Panc1 (cell line): ENCODE measurements at regions not wholly inside any gene's neighbourhood (a gene's known extent, or its start where the extent isn't known, plus 50 kb on each side); places are given as distances from the start of the nearest gene placed in this dataset.
"Not testable (repeated sequence)": the region's sequence is repeated elsewhere in the genome, so short reads cannot be mapped to it uniquely, and the experiment has no call there.

Source experiments
- ATAC-seq: fragments of 200-7000 bp; cut with Tn5 transposase; 2 replicates; pipeline ENCODE4 v1.9.1; 2020; ENCODE audit warnings: mild to moderate bottlenecking, moderate library complexity
- BruUV-seq: library from RNA; stranded (reverse); fragments of 400-500 nt; replicated peaks from 2 replicates; lab custom pipeline; 2021; lab: Mats Ljungman, UMichigan
- CTCF ChIA-PET: fragments of 300-600 bp; sonication (Branson Sonifier 250); formaldehyde crosslinking; loops from one replicate; lab custom pipeline; 2022; ENCODE audit warnings: antibody characterized with exemption; lab: Charles Lee
- POLR2A ChIA-PET: fragments of 300-600 bp; sonication (Branson Sonifier 250); formaldehyde crosslinking; loops from one replicate; lab custom pipeline; 2022; ENCODE audit warnings: antibody characterized with exemption; lab: Charles Lee
- DNase-seq: peaks from one replicate; pipeline ENCODE4 v3.0.0-alpha.2; 2010; ENCODE audit warnings: low read depth, low spot score
- H3K27ac ChIP-seq: 2 replicates; pipeline ENCODE4 v1.5.1; 2011; ENCODE audit warnings: mild to moderate bottlenecking, low read length, inconsistent platforms
- H3K27me3 ChIP-seq: fragments of 200-500 bp; sonication (Bioruptor generic); 2 replicates; pipeline ENCODE4 v1.6.0; 2014; ENCODE audit warnings: low read length, inconsistent platforms; ENCODE audit not compliant: control insufficient read depth, insufficient read depth
- H3K36me3 ChIP-seq: fragments of 200-500 bp; sonication (Bioruptor generic); 2 replicates; pipeline ENCODE4 v1.5.1; 2014; ENCODE audit warnings: inconsistent platforms, mild to moderate bottlenecking, low read length, moderate library complexity; ENCODE audit not compliant: control insufficient read depth, insufficient read depth
- H3K4me1 ChIP-seq: 2 replicates; pipeline ENCODE4 v1.5.1; 2011; ENCODE audit warnings: inconsistent platforms, mild to moderate bottlenecking, low read length, moderate library complexity; ENCODE audit not compliant: control insufficient read depth, insufficient read depth
- H3K4me3 ChIP-seq, 2 experiments: 2 replicates each; pipeline ENCODE4 v1.5.1; 2011 to 2012; ENCODE audit warnings: low read depth in 2 of 2, low read length in 2 of 2, mild to moderate bottlenecking in 2 of 2, inconsistent platforms in 1 of 2, moderate library complexity in 1 of 2
- H3K9me3 ChIP-seq: fragments of 200-500 bp; sonication (Bioruptor generic); 2 replicates; pipeline ENCODE4 v1.5.1; 2014; ENCODE audit warnings: low read depth, mild to moderate bottlenecking, inconsistent platforms, low read length, moderate library complexity; ENCODE audit not compliant: control insufficient read depth, insufficient read depth
- in situ Hi-C: cut with HindIII; loops from 2 replicates; pipeline ENCODE4 v1.10.0; 2016; ENCODE audit warnings: low sequenced_read_pairs, low pct_unique_long_range_greater_than_20kb
- intact Hi-C: fragments of 100-400 bp; cut with micrococcal nuclease; formaldehyde crosslinking; loops from one replicate; pipeline ENCODE4 v1.10.0; 2022; ENCODE audit not compliant: unreplicated experiment

DNA sequence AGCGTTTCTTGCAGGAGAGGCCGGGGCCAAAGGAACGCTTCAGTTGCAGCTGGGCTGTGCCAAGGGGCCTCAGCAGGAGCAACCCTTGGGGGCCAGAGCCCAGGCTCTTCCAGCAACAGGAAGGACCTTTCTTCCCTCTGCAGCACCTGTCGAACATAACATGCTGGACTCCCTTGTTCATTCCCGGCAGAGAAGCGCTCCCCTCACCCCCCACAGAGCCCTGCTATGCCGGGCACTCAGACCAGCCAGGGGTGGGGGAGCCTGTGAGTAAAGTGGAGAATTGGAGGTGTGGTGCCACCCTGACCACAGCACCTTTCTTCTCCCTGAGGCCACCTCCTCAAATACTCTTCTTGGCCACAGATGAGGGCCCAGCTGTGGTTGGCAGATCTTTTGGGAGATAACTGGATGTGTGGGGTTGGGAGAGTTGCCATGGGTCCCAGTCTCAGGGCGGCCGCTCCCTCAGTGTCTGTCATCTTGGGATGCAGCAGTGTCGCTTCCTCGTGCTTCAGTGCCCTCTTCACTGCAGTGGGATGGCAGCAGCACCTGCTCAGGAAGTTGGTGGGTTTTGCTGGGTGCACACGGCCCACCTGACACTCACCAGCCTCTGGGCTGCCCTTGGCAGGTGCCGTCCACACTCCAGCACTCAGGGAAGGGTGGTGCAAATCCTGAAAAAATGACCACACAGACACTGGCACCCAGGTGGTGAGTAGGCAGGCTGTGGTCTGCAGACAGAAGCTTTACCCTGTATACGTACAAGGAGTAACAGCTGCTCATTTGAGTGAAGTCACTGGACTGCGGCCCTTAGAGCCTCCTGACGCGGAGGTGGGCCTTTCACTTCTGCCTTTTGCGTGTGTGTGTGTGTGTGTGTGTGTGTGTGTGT, 67.5 kb downstream of the NPIPB11 start:
- DNase-seq, intact Hi-C loops, CTCF ChIA-PET, H3K27ac ChIP-seq, in situ Hi-C loops, H3K27me3 ChIP-seq, POLR2A ChIA-PET, H3K4me1 ChIP-seq, ATAC-seq, H3K4me3 ChIP-seq, BruUV-seq, H3K36me3 ChIP-seq, H3K9me3 ChIP-seq: not testable (repeated sequence)

DNA sequence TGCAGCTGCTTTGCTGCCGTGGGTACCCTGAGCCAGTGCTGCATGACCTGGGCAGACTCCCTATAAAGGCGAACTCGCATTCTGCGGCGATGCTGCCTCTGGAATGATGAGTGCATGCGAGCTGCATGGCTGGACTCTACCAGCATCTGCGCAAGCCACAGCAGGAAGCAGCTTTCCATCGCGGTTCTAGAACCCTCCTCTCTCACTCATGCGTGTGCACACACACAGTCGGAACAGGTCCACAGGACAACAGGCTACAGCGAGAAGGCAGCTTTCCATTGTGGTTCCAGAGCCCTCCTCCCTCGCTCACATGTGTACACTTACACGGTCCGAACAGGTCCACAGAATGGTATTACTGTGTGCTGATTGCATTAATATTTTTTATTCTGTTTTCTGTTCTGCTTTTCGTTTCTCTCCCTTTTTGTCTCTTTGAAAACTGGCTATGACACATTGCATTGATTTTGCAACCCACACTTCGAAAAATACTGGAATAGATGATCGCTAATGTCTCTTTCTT, 69.1 kb downstream of the NPIPB11 start:
- intact Hi-C loops, ATAC-seq: not testable (repeated sequence)

DNA sequence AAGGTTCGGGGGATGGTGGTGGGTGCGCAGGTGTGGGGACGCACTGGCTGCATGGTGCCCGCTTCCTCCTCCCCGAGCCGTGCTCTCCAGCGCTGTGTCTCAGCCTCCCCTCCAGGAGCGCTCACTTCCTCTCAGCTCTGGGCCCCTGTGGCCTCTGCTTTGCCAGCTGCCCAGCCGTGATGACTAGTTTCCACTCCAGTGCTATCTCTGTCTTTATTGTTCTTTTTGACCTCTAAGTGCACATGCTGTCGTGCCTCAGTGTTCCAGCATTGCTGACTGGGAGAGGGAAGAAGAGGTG, 71.0 kb downstream of the NPIPB11 start:
- ATAC-seq, DNase-seq, intact Hi-C loops, BruUV-seq, H3K27me3 ChIP-seq, POLR2A ChIA-PET, H3K27ac ChIP-seq, H3K36me3 ChIP-seq, CTCF ChIA-PET, H3K9me3 ChIP-seq, H3K4me1 ChIP-seq, in situ Hi-C loops, H3K4me3 ChIP-seq: not testable (repeated sequence)

More for the DNA sequence above, 69.1 kb downstream of the NPIPB11 start:
- H3K36me3 ChIP-seq, H3K9me3 ChIP-seq, H3K4me1 ChIP-seq, in situ Hi-C loops, CTCF ChIA-PET, POLR2A ChIA-PET, H3K27ac ChIP-seq, DNase-seq, BruUV-seq, H3K4me3 ChIP-seq, H3K27me3 ChIP-seq: not testable (repeated sequence)

DNA sequence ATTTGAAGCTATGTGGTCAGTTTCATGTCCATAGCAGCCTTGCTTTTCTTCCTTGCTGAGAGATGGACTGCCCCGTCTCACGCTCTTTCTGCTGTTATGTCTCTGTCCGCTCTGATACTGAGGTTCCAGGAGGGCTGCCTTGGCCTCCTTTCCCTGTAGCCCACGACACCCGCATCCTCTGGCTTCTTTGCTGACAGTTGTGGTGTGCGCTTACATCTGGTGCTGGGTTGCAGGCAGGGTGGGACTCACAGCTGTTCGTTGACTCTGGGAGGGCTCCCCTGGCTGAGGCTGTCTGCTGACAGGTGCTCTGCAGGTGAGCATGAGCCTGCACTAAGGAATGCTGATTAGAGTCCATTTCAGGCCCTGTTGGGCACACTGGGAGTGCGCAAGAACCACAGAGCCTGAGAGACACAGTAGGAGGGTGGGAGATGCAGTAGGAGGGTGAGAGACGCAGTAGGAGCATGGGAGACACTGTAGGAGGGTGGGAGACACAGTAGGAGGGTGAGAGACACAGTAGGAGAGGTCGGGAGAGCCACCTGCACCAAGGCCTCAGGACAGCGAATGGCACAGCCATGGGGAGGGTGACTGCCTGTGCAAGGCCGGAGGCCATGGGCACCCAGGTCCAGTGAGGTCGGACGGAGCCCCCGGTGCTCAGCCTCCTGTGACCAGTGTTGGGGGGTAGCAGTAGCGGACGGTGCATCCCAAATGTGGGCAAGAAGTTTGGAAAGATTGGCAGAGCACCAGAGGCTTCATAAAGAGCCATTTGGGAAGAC, 71.5 kb downstream of the NPIPB11 start:
- intact Hi-C loops, DNase-seq, H3K36me3 ChIP-seq, H3K27me3 ChIP-seq, in situ Hi-C loops, H3K4me1 ChIP-seq, H3K4me3 ChIP-seq, POLR2A ChIA-PET, BruUV-seq, H3K27ac ChIP-seq, CTCF ChIA-PET, ATAC-seq, H3K9me3 ChIP-seq: not testable (repeated sequence)

DNA sequence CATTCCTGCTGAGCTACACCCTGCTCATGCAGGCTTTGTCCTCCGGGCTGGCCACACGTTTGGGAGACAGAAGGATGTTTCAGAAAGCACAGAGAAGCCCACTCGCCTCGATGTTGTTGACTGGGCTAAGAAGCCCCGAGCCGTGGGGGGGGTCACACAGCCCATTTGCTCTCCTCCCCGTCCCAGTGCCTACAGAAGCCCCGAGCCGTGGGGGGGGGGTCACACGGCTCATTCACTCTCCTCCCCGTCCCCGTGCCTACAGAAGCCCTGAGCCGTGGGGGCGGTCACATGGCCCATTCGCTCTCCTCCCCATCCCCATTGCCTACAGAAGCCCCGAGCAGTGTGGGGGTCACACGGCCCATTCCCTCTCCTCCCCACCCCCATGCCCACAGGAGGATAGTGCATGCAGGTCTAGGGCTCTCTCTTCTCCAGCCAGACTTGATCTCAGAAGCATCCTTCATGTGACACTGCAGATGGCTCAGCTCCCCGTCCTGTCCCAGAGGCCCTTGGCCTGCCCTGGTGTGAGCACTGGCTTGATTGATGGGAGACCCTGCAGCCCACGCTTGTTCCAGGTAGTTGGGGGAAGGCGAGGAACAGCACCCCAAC, 72.9 kb downstream of the NPIPB11 start:
- H3K27ac ChIP-seq, ATAC-seq, BruUV-seq, H3K27me3 ChIP-seq, H3K4me1 ChIP-seq, DNase-seq, intact Hi-C loops, H3K36me3 ChIP-seq, H3K9me3 ChIP-seq, in situ Hi-C loops, H3K4me3 ChIP-seq, POLR2A ChIA-PET, CTCF ChIA-PET: not testable (repeated sequence)

DNA sequence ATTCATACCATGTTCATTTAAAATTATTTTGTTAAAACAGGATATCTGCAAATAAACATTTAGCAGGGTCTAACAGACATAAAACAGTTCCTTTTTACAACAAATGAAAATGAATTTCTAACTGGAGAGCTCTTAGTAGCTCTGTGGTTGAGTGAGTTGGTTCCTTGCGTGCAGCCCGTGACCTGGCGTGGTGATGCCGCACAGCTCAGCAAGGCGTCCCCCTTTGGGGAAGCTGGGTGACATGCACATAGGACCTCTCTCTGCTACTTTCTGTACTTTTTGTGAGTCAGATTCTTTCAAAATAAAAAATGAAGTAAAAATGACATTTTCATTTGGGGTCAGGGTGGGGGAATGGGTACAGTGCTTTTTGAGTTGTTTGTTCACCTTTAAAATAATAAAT, 75.9 kb downstream of the NPIPB11 start:
- H3K4me3 ChIP-seq, ATAC-seq, H3K27ac ChIP-seq, BruUV-seq, in situ Hi-C loops, H3K4me1 ChIP-seq, CTCF ChIA-PET, DNase-seq, H3K9me3 ChIP-seq, H3K36me3 ChIP-seq, H3K27me3 ChIP-seq, intact Hi-C loops, POLR2A ChIA-PET: not testable (repeated sequence)

DNA sequence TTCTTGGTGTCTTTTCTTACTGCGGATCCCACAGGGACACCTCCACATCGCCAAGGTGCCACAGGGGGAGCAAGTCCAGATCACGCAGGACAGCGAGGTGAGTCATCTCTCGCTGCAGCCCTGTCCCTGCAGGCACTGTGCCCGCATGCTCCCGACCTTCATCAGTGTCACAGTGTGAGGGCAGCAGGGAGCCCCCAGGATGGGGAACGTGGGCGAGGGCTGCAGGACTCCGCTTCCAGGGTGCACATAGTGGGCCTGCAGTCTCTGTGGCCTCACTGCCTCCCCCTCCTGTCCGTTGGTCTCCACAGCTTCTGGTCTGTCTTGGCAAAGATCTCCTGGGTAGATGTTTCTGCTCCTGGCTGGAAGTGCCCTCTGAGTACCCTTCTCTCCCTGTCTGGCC, 78.0 kb downstream of the NPIPB11 start:
- BruUV-seq, in situ Hi-C loops, H3K27ac ChIP-seq, H3K4me1 ChIP-seq, DNase-seq, POLR2A ChIA-PET, H3K9me3 ChIP-seq, H3K27me3 ChIP-seq, CTCF ChIA-PET, H3K4me3 ChIP-seq, intact Hi-C loops, H3K36me3 ChIP-seq: not testable (repeated sequence)
- peak; percentile 77 for ATAC-seq
